T-cell (primary cell): ENCODE measurements at regions not wholly inside any gene's neighbourhood (a gene's known extent, or its start where the extent isn't known, plus 50 kb on each side); places are given as distances from the start of the nearest gene placed in this dataset.

Experiments used
- ATAC-seq, 4 experiments: fragments of 200-7000 bp in 3 of 4; fragments of 150-1000 bp in 1 of 4; cut with Tn5 transposase; replicated peaks in 1 of 4; 1 replicate in 3 of 4; 2 replicates in 1 of 4; pipeline ENCODE4 v1.10.0; 2021; ENCODE audit warnings: moderate library complexity in 3 of 4, mild to moderate bottlenecking in 2 of 4, moderate number of reproducible peaks in 1 of 4
- CTCF ChIA-PET, 2 donors: fragments of 300-600 bp; sonication (Branson Sonifier 250); formaldehyde crosslinking; loops; one replicate each; lab custom pipeline; 2022; ENCODE audit warnings: antibody characterized with exemption in 2 of 2; lab: Charles Lee
- POLR2A ChIA-PET, 2 donors: fragments of 300-600 bp; sonication (Branson Sonifier 250); formaldehyde crosslinking; loops; one replicate each; lab custom pipeline; 2022; ENCODE audit warnings: antibody characterized with exemption in 2 of 2; lab: Charles Lee
- DNase-seq, 35 experiments: peaks; one replicate each; pipeline versions ENCODE4 v3.0.0 to v3.0.0-alpha.2; 2013 to 2023
- H3K27ac ChIP-seq: one replicate; pipeline ENCODE4 v1.5.1; 2013; ENCODE audit warnings: low read length
- H3K27me3 ChIP-seq, 2 experiments: replicated peaks in 1 of 2; 1 replicate in 1 of 2; 2 replicates in 1 of 2; pipeline versions ENCODE4 v1.6.1 to v1.7.0; 2013; ENCODE audit warnings: low read length in 1 of 2, mixed read lengths in 1 of 2; ENCODE audit not compliant: control insufficient read depth in 2 of 2, insufficient read depth in 2 of 2; ENCODE audit errors: extremely low read depth in 1 of 2
- H3K36me3 ChIP-seq, 2 donors: 1 replicate in 1 of 2; 2 replicates in 1 of 2; pipeline versions ENCODE4 v1.6.1 to v1.7.0; 2013; ENCODE audit warnings: low read length in 1 of 2; ENCODE audit not compliant: control insufficient read depth in 2 of 2, insufficient read depth in 1 of 2; ENCODE audit errors: extremely low read depth in 1 of 2
- H3K4me1 ChIP-seq, 2 experiments: 1 replicate in 1 of 2; 2 replicates in 1 of 2; pipeline versions ENCODE4 v1.6.1 to v1.7.0; 2013; ENCODE audit warnings: low read length in 2 of 2, mixed read lengths in 1 of 2; ENCODE audit not compliant: insufficient read depth in 2 of 2, control insufficient read depth in 1 of 2; ENCODE audit errors: extremely low read depth in 1 of 2
- H3K4me3 ChIP-seq, 2 donors: 1 replicate in 1 of 2; 2 replicates in 1 of 2; pipeline versions ENCODE4 v1.5.1 to v1.7.0; 2013; ENCODE audit warnings: mild to moderate bottlenecking in 2 of 2, low read length in 1 of 2, moderate library complexity in 1 of 2; ENCODE audit not compliant: control insufficient read depth in 1 of 2; ENCODE audit errors: extremely low read depth in 1 of 2
- H3K9me3 ChIP-seq: 2 replicates; pipeline ENCODE4 v1.7.0; 2013
- H3K27ac Mint-ChIP-seq, 2 donors: one replicate each; pipeline ENCODE4 v1.8.0; 2020 to 2021; ENCODE audit warnings: mild to moderate bottlenecking in 2 of 2, mixed read lengths in 2 of 2
- H3K27me3 Mint-ChIP-seq, 2 donors: one replicate each; pipeline ENCODE4 v1.8.0; 2021 to 2022; ENCODE audit warnings: mixed read lengths in 2 of 2
- H3K36me3 Mint-ChIP-seq: one replicate; pipeline ENCODE4 v1.8.0; 2021; ENCODE audit warnings: mixed read lengths
- H3K4me1 Mint-ChIP-seq, 3 donors: one replicate each; pipeline ENCODE4 v1.8.0; 2020 to 2022; ENCODE audit warnings: mixed read lengths in 3 of 3, mild to moderate bottlenecking in 1 of 3
- H3K4me3 Mint-ChIP-seq, 3 donors: one replicate each; pipeline ENCODE4 v1.8.0; 2020 to 2022; ENCODE audit warnings: mild to moderate bottlenecking in 3 of 3, mixed read lengths in 3 of 3, moderate library complexity in 3 of 3
- H3K9me3 Mint-ChIP-seq, 3 donors: one replicate each; pipeline ENCODE4 v1.8.0; 2020 to 2022; ENCODE audit warnings: mixed read lengths in 3 of 3
- WGBS: methylation state at CpG from one replicate; pipeline ENCODE4 v1.1.5; 2013; ENCODE audit warnings: missing lambda C conversion rate; ENCODE audit not compliant: insufficient coverage; 5-methylcytosine and 5-hydroxymethylcytosine counted together

DNA sequence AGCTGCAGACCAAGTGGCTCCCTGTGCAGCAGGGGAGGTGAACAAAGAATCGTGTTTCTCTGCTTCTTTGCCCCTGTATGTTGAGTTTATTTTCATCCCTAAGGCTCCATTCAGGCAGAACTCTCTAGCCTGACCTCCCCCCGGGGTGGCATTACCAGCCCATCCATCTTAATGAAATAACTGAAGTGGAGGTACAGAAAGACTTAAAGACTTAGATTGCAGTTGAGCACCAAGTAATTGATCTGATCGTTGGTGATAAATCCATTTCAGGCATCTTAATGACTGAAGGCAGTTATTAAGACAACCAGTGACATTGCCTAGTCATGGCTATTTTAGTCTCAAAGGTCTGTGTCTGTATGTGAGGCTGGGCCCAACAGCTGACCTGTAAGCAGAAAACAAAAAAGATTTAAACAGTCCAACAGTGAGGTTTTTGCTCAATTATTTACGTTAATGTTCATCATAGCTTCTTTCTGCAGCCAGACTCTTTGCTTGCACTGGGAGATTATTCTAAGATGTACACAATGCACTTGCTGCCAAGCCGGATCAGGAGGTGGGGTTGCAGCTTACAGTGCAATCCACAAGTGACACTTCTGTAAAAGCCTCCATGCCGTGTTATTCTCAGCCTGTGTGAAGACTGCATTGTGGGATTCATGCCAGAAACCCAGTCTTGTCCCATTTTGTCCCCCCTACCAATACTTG is 363.0 kb upstream of the DUSP10 start:
- Mint-ChIP-seq H3K27ac (no peak overlapping the region), H3K4me3 (no peak overlapping the region), H3K9me3 (no peaks in the 10 kb centered on the region), H3K4me1 (no peaks in the 10 kb centered on the region), H3K27me3 (peaks cover 6 to 7% of the 10 kb centered on the region in 2 donors), H3K36me3 (no peaks in the 10 kb centered on the region)
- ChIA-PET POLR2A (no interaction called here), CTCF (interaction anchor here in 1 of 2 donors (0.5 kb wide), 1 partner anchor 9 kb away, joined by 7 read pairs; no protein-coding TSS in a partner anchor)
- Histone ChIP-seq H3K4me3 (no peak overlapping the region), H3K4me1 (no peaks in the 10 kb centered on the region), H3K9me3 (no peaks in the 10 kb centered on the region), H3K27ac (no peak overlapping the region), H3K27me3 (peaks cover 0 to 4% of the 10 kb centered on the region in 2 experiments), H3K36me3 (no peaks in the 10 kb centered on the region)
- 89% methylated on average over 4 of the region's 6 CpGs for WGBS
- DNase-seq (no peak), ATAC-seq (no peak)

DNA sequence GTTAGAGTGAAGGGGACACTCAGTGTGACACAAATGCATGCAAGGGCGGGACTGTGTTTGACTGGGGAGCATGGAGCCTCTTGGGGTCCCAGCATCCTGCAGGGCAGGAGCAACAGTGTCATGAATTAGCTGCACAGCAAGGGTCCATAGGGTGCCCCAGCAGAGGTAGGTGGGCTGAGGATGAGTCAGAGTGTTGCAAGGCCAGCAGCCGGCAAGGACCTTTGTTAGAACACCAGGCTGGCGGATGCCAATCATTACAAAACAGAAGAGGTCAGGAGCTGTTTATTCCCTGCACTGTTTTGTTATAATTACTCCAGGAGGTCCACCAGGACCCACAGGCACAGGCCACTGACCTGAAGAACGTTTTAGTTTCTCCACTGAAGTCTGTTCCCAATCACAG is 362.2 kb upstream of the DUSP10 start:
- no peak overlapping the region for H3K27ac Mint-ChIP-seq
- ChIA-PET POLR2A (no interaction called here), CTCF (no interaction called here)
- H3K27me3 Mint-ChIP-seq = peaks cover 6 to 7% of the 10 kb centered on the region in 2 donors
- no peaks in the 10 kb centered on the region for H3K4me1 Mint-ChIP-seq
- H3K9me3 ChIP-seq = no peaks in the 10 kb centered on the region
- no peak overlapping the region for H3K27ac ChIP-seq
- H3K4me1 ChIP-seq = no peaks in the 10 kb centered on the region
- no peaks in the 10 kb centered on the region for H3K36me3 Mint-ChIP-seq
- H3K36me3 ChIP-seq = no peaks in the 10 kb centered on the region
- peaks cover 0 to 4% of the 10 kb centered on the region in 2 experiments for H3K27me3 ChIP-seq
- WGBS = 97% methylated on average over 3 of the region's 4 CpGs
- no peak overlapping the region for H3K4me3 ChIP-seq
- H3K4me3 Mint-ChIP-seq = no peak overlapping the region
- no peak for DNase-seq
- ATAC-seq = no peak
- no peaks in the 10 kb centered on the region for H3K9me3 Mint-ChIP-seq

DNA sequence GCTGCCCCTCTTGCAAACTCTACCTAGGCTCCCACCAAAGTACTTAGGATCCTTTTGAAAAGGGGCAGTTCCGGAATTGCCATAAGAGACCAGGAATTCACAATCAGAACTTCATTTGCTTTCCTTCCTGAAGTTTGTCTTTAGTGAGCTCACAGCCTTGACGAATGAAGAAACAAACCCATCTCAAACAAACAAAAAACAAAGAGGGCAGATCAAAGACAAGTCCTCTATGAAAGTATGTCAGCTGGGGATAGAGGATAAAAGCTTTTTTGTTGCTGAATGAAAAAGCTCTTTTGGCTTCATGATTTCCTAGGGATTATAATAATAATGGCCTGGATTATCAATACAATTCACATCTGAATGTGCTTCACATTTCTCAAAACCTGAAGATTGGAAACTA is 357.9 kb upstream of the DUSP10 start:
- H3K27ac ChIP-seq = no peak overlapping the region
- Mint-ChIP-seq H3K27me3 (peaks cover 6 to 7% of the 10 kb centered on the region in 2 donors), H3K4me3 (no peak overlapping the region), H3K27ac (no peak overlapping the region), H3K4me1 (no peaks in the 10 kb centered on the region), H3K9me3 (no peaks in the 10 kb centered on the region), H3K36me3 (no peaks in the 10 kb centered on the region)
- WGBS = 57% methylated on average over 1 of the region's 2 CpGs
- H3K4me1 ChIP-seq = no peaks in the 10 kb centered on the region
- no peak for ATAC-seq
- no peaks in the 10 kb centered on the region for H3K9me3 ChIP-seq
- ChIA-PET POLR2A (no interaction called here), CTCF (interaction anchor here (0.6 to 3.9 kb wide), 5 partner anchors 126 to 356 kb away, joined by 3 to 22 read pairs (median 3); no protein-coding TSS in a partner anchor)
- no peak for DNase-seq
- no peak overlapping the region for H3K4me3 ChIP-seq
- H3K36me3 ChIP-seq = no peaks in the 10 kb centered on the region
- H3K27me3 ChIP-seq = peaks cover 0 to 4% of the 10 kb centered on the region in 2 experiments

DNA sequence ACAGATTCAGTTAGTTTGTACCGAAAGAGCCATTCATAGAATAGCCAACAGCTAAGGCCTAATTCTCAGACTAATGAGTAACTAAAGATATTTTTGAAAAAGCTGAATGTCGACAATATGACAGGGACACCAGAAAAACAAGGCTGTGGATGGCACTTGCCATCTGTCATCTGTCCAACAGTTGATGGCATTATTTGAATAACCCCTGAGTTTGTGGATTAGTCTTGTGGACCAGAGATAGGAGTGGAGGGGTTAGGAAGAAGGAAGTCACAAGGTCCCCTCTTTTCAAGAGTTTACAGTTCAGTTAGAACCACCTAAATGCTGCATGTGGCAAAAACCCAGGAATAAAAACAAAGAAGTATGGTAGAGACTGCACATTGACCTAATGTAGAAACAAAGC is 356.5 kb upstream of the DUSP10 start:
- no peak overlapping the region for H3K4me3 Mint-ChIP-seq
- no peaks in the 10 kb centered on the region for H3K36me3 ChIP-seq
- H3K9me3 Mint-ChIP-seq = no peaks in the 10 kb centered on the region
- POLR2A ChIA-PET = no interaction called here
- WGBS = 60% methylated on average over 1 of the region's 2 CpGs
- no peaks in the 10 kb centered on the region for H3K4me1 ChIP-seq
- DNase-seq (no peak), ATAC-seq (no peak)
- no peaks in the 10 kb centered on the region for H3K4me1 Mint-ChIP-seq
- H3K4me3 ChIP-seq = no peak overlapping the region
- H3K27ac Mint-ChIP-seq = no peak overlapping the region
- H3K27me3 ChIP-seq = no peaks in the 10 kb centered on the region
- no peaks in the 10 kb centered on the region for H3K36me3 Mint-ChIP-seq
- no peaks in the 10 kb centered on the region for H3K9me3 ChIP-seq
- CTCF ChIA-PET = interaction anchor here in 1 of 2 donors (3.9 kb wide), 1 partner anchor 357 kb away, joined by 22 read pairs; no protein-coding TSS in a partner anchor
- H3K27me3 Mint-ChIP-seq = peaks cover 2 to 7% of the 10 kb centered on the region in 2 donors
- H3K27ac ChIP-seq = no peak overlapping the region

DNA sequence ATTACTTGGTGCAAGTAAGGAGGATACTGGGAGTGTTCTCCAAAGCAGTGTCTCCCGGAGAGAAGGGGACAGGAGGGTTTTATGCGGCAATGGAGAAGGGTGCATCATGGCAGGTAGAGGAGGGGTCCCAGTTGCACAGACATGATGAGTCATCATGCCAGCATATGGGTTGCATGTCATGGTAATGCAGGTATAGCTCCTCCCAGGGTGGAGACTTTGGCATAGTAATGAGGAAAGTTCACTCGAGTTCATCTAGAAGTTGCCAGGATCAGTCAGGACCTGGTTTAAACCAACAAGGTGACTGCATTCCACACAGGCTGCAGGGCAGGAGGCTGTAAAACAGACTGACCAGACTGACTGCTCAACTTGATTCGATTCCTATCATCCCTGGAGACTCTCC is 355.7 kb upstream of the DUSP10 start:
- H3K4me3 ChIP-seq = no peak overlapping the region
- H3K27ac ChIP-seq = no peak overlapping the region
- no peaks in the 10 kb centered on the region for H3K9me3 ChIP-seq
- ChIA-PET POLR2A (no interaction called here), CTCF (interaction anchor here (0.7 to 3.7 kb wide), 5 partner anchors 9 to 537 kb away, joined by 3 to 34 read pairs (median 3); no protein-coding TSS in a partner anchor)
- Mint-ChIP-seq H3K4me3 (no peak overlapping the region), H3K9me3 (no peaks in the 10 kb centered on the region), H3K27ac (no peak overlapping the region), H3K36me3 (no peaks in the 10 kb centered on the region), H3K27me3 (peaks cover 2 to 7% of the 10 kb centered on the region in 2 donors), H3K4me1 (no peaks in the 10 kb centered on the region)
- H3K4me1 ChIP-seq = no peaks in the 10 kb centered on the region
- WGBS = 85% methylated on average over 2 of the region's 4 CpGs
- DNase-seq = no peak
- H3K27me3 ChIP-seq = no peaks in the 10 kb centered on the region
- H3K36me3 ChIP-seq = no peaks in the 10 kb centered on the region
- ATAC-seq = no peak

DNA sequence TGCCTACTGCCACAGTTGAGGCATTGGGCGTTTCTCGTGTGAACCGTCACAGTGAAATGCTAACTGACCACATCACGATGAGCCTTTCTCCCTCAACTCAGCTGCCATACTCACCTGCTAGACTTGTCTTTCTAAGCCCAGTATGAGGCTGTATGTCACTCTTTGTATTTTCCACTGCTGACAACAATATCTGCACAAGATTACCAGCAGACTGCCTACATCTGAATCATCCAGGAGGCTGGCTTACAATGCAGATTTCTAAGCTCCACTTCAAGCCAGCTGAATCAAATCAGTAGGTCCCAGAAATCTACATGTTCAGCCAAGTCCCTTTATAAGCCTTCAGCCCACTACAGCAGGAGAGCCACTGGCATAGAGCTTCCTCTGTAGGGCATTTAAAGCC is 355.0 kb upstream of the DUSP10 start:
- DNase-seq (no peak), ATAC-seq (no peak)
- Mint-ChIP-seq H3K36me3 (no peaks in the 10 kb centered on the region), H3K27me3 (peaks cover 2 to 9% of the 10 kb centered on the region in 2 donors), H3K4me3 (no peak overlapping the region), H3K4me1 (no peaks in the 10 kb centered on the region), H3K9me3 (no peaks in the 10 kb centered on the region), H3K27ac (no peak overlapping the region)
- Histone ChIP-seq H3K27ac (no peak overlapping the region), H3K4me1 (no peaks in the 10 kb centered on the region), H3K9me3 (no peaks in the 10 kb centered on the region), H3K4me3 (no peak overlapping the region), H3K36me3 (no peaks in the 10 kb centered on the region), H3K27me3 (no peaks in the 10 kb centered on the region)
- POLR2A ChIA-PET = no interaction called here
- 77% methylated on average over 4 of the region's 4 CpGs for WGBS
- CTCF ChIA-PET = interaction anchor here (0.7 to 3.7 kb wide), 5 partner anchors 9 to 538 kb away, joined by 3 to 34 read pairs (median 3); no protein-coding TSS in a partner anchor
